ENCODE measurements at regions not wholly inside any gene's neighbourhood (a gene's known extent, or its start where the extent isn't known, plus 50 kb on each side); places are given as distances from the start of the nearest gene placed in this dataset.
A peak's percentile ranks its signal among the peaks of the same experiment; 100 is the strongest.

DNA sequence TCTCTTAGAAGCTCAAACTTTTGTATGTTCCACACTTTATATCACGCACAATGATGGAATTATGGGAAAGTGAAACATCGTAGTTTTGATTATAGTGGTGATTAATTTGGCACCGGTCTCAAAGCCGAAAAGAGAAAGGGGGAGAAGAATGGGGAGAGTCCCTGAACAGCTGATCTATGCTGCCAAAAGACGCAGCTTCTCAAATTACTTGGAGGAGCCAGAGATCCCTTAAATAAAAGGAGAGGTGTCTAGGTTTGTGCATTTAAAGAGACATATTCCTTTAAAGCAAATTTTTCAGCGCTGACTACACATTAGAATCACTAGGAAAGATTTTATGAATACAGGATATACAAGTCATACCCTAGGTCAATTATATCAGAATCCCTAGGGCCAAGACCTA lies 599.6 kb upstream of the ADAMTS5 start:
- no peaks in the 10 kb centered on the region for H3K36me3 ChIP-seq (ENCODE audit: insufficient read depth in 1 of 2, low read depth in 1 of 2)
- H3K9me3 ChIP-seq: no peaks in the 10 kb centered on the region
- DNase-seq: no peak
- H3K4me1 ChIP-seq: peaks cover 16% of the 10 kb centered on the region
- 53 to 57% (median 55%) methylated on average over 6 of the region's 6 CpGs for WGBS, 3 donors
- ATAC-seq: no peak
- TF ChIP-seq, protein P1, sequence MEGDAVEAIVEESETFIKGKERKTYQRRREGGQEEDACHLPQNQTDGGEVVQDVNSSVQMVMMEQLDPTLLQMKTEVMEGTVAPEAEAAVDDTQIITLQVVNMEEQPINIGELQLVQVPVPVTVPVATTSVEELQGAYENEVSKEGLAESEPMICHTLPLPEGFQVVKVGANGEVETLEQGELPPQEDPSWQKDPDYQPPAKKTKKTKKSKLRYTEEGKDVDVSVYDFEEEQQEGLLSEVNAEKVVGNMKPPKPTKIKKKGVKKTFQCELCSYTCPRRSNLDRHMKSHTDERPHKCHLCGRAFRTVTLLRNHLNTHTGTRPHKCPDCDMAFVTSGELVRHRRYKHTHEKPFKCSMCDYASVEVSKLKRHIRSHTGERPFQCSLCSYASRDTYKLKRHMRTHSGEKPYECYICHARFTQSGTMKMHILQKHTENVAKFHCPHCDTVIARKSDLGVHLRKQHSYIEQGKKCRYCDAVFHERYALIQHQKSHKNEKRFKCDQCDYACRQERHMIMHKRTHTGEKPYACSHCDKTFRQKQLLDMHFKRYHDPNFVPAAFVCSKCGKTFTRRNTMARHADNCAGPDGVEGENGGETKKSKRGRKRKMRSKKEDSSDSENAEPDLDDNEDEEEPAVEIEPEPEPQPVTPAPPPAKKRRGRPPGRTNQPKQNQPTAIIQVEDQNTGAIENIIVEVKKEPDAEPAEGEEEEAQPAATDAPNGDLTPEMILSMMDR (IDR thresholded peaks at IDR 0.05): no peak
- H3K27me3 ChIP-seq (ENCODE audit: insufficient read depth in 3 of 3, low read length in 2 of 3): no peaks in the 10 kb centered on the region
- intact Hi-C loops (cut with DNase I): loop anchor here (10.0 kb wide), 2 partner anchors 602 to 712 kb away; partner anchors contain the start of gene ADAMTS5 (in 1 of the 2)
- no peak overlapping the region for H3K4me3 ChIP-seq
- no peak overlapping the region for H3K27ac ChIP-seq

DNA sequence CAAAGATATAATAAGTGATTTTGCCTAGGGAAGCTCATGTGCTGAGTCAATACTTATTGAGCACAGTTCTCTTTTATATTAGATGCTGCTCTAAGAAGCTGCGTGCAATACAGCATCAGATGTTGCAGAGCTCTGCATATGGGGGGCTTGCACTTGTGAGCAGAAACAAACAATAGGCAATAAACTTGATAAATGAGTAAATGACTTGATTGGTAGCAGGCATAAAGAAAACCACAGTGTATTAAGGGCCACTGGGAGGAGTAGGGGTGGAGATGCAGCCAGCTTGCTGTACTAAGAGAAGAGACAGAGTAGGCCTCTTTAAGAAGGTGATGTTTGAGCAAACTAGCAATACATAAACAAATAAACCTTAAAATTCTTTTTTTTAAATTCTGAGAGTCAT lies 598.5 kb upstream of the ADAMTS5 start:
- DNase-seq (no peak), ATAC-seq (no peak)
- peaks cover 13% of the 10 kb centered on the region for H3K4me1 ChIP-seq
- no peaks in the 10 kb centered on the region for H3K27me3 ChIP-seq (ENCODE audit: insufficient read depth in 3 of 3, low read length in 2 of 3)
- TF ChIP-seq, protein P1 (IDR thresholded peaks at IDR 0.05): no peak
- H3K27ac ChIP-seq: no peak overlapping the region
- no peaks in the 10 kb centered on the region for H3K36me3 ChIP-seq (ENCODE audit: insufficient read depth in 1 of 2, low read depth in 1 of 2)
- no peak overlapping the region for H3K4me3 ChIP-seq
- intact Hi-C loops (cut with DNase I): loop anchor here (10.0 kb wide), 2 partner anchors 601 to 711 kb away; partner anchors contain the start of gene ADAMTS5 (in 1 of the 2)
- WGBS, 3 donors: 98 to 100% (median 100%) methylated on average over 1 of the region's 1 CpG
- H3K9me3 ChIP-seq: no peaks in the 10 kb centered on the region

DNA sequence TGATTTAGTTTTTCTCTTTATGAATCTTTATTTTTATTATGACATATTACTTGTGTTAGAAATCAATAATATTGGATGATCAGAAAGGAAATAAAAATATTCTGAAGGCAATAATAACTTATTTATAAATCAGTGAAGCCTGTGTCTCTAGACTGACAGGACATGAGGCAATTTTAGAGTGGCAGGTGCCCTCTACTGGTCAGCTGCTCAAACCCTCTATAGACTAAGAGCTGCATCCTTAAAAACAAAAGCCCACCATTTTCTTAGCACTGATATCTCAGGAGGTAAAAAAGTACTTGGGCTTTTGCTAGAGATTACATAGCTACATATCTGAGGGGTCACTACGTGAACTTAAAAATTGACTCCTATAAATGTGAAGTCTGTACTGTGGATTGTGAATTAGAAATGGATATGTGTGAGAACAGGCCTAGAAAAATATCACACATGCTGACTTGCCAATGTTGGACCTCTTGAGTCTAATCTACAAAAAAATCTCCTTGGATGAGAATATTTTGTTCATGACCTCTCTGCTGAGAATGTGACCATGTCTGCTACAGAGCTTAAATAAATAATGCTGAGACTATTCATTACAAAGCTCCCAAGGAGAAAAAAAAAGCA lies 597.9 kb upstream of the ADAMTS5 start:
- TF ChIP-seq, protein P1 (IDR thresholded peaks at IDR 0.05): peak; percentile 70
- Histone ChIP-seq H3K27me3 (ENCODE audit: insufficient read depth in 3 of 3, low read length in 2 of 3) (no peaks in the 10 kb centered on the region), H3K9me3 (no peaks in the 10 kb centered on the region), H3K27ac (no peak overlapping the region), H3K4me1 (peaks cover 9% of the 10 kb centered on the region), H3K36me3 (ENCODE audit: insufficient read depth in 1 of 2, low read depth in 1 of 2) (no peaks in the 10 kb centered on the region), H3K4me3 (no peak overlapping the region)
- WGBS, 3 donors: 29 to 60% (median 33%) methylated on average over 1 of the region's 1 CpG
- intact Hi-C loops (cut with DNase I): loop anchor here (5.0 to 10.0 kb wide), 6 partner anchors 73 to 773 kb away; partner anchors contain the start of gene ADAMTS5 (in 1 of the 2)
- DNase-seq: peak in 1 of 2 donors; percentile 26
- ATAC-seq: peak; percentile 62 to 86 (median 76)

DNA sequence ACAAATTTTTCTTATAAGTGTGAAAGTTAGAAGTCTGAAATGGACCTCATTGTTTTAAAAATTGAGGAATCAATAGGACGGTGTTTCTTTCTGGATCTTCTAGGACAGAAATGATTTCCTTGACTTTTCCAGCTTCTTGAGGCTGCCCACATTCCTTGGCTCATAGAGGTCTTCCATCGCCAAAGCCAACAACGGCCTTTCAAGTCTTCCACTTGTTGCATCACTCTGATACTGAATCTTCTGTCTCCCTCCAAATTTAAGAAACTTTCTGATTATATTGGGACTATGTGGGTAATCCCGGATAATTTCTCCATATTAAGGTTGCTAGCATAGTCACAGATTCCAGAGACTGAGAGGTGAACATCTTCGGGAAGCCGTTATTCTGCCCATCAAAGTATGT lies 595.4 kb upstream of the ADAMTS5 start:
- Histone ChIP-seq H3K4me1 (peaks cover 5% of the 10 kb centered on the region), H3K4me3 (no peak overlapping the region), H3K9me3 (no peaks in the 10 kb centered on the region), H3K27ac (no peak overlapping the region), H3K36me3 (ENCODE audit: insufficient read depth in 1 of 2, low read depth in 1 of 2) (no peaks in the 10 kb centered on the region), H3K27me3 (ENCODE audit: insufficient read depth in 3 of 3, low read length in 2 of 3) (no peaks in the 10 kb centered on the region)
- 65 to 81% (median 69%) methylated on average over 6 of the region's 6 CpGs for WGBS, 3 donors
- DNase-seq (no peak), ATAC-seq (no peak)
- TF ChIP-seq, protein P1 (IDR thresholded peaks at IDR 0.05): no peak
- intact Hi-C loops (cut with DNase I): loop anchor here (5.0 to 10.0 kb wide), 6 partner anchors 75 to 775 kb away; partner anchors contain the start of gene ADAMTS5 (in 1 of the 2)

Data from psoas muscle (tissue), 7 donors.